ENCODE measurements at regions not wholly inside any gene's neighbourhood (a gene's known extent, or its start where the extent isn't known, plus 50 kb on each side); places are given as distances from the start of the nearest gene placed in this dataset.

DNA sequence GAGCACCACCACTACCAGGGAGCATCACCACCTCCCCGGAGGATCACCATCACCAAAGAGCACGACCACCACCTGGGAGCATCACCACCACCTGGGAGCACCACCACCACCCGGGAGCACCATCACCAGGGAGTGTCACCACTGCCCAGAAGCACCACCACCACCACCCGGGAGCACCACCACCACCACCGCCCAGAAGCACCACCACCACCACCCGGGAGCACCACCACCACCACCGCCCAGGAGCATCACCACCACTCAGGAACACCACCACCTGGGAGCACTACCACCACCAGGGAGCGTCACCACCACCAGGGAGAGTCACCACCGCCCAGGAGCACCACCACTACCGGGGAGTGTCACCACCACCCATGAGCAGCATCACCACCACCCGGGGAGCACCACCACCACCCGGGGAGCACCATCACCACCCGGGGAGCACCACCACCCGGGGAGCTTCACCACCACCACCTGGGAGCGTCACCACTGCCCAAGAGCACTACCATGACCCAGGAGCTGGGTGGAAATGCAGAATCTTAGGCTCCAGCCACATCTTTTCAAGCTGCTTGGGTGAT is 237.3 kb downstream of the SOD2 start:
- TF ChIP-seq, protein P1, sequence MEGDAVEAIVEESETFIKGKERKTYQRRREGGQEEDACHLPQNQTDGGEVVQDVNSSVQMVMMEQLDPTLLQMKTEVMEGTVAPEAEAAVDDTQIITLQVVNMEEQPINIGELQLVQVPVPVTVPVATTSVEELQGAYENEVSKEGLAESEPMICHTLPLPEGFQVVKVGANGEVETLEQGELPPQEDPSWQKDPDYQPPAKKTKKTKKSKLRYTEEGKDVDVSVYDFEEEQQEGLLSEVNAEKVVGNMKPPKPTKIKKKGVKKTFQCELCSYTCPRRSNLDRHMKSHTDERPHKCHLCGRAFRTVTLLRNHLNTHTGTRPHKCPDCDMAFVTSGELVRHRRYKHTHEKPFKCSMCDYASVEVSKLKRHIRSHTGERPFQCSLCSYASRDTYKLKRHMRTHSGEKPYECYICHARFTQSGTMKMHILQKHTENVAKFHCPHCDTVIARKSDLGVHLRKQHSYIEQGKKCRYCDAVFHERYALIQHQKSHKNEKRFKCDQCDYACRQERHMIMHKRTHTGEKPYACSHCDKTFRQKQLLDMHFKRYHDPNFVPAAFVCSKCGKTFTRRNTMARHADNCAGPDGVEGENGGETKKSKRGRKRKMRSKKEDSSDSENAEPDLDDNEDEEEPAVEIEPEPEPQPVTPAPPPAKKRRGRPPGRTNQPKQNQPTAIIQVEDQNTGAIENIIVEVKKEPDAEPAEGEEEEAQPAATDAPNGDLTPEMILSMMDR (IDR thresholded peaks at IDR 0.05; ENCODE audit: extremely low read depth, insufficient read depth, missing control alignments): no peak
- DNase-seq (ENCODE audit: low spot score): no peak
- in situ Hi-C loops (cut with MboI; ENCODE audit: low pct_unique_long_range_greater_than_20kb, low sequenced_read_pairs, unreplicated experiment): no loop called here

DNA sequence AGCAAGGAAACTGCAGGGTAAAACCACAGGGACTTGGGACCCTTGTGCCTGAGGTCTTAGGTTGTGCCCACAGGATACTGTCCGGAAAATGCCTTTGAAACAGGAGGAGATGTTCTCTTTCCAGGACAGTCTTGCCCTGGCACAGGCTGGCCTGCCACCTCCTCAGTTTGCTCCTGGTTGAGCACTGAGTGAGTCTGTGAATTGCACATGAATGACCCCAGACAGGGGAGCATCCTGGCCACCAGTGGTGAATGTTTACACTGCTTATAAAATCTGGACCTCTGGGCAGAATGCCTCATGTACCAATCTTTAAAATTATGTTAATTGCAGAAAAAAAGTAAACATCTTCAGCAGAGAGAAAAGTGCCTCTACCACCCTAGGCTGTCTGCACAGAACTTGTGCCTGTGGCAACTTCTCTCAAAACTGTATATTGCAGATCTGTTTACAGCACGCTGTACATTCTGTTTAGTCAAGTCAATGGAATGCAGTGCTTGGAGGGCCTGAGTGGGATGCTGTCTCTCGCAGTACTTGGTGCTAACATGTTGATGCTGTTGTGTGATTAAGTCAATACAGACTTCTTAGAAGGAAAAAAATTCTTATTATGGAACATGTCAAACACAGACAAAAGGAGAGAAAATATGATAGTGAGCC is 242.1 kb downstream of the SOD2 start:
- TF ChIP-seq, protein P1 (IDR thresholded peaks at IDR 0.05; ENCODE audit: extremely low read depth, insufficient read depth, missing control alignments): no peak
- in situ Hi-C loops (cut with MboI; ENCODE audit: low pct_unique_long_range_greater_than_20kb, low sequenced_read_pairs, unreplicated experiment): no loop called here
- no peak for DNase-seq (ENCODE audit: low spot score)

DNA sequence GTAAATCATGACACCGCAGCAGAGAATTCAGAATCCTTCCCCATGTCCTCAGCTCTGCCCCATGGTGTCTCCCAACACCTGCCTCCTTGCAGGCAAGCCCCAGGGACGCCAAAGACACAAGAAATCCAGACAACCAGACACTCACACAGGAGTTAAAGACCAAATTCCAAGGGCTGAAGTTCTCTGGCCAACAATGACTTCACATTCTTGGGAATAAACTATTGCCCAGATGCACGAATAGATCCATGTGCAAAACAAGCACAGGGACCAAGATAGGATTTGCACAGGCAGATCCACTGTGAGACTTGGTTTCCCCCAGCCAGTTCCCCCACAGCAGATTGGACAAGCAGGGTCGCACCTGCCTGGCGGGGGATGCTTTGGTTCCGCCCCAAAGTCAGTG is 246.7 kb downstream of the SOD2 start:
- TF ChIP-seq, protein P1 (IDR thresholded peaks at IDR 0.05; ENCODE audit: extremely low read depth, insufficient read depth, missing control alignments): no peak
- in situ Hi-C loops (cut with MboI; ENCODE audit: low pct_unique_long_range_greater_than_20kb, low sequenced_read_pairs, unreplicated experiment): no loop called here
- DNase-seq (ENCODE audit: low spot score): no peak

DNA sequence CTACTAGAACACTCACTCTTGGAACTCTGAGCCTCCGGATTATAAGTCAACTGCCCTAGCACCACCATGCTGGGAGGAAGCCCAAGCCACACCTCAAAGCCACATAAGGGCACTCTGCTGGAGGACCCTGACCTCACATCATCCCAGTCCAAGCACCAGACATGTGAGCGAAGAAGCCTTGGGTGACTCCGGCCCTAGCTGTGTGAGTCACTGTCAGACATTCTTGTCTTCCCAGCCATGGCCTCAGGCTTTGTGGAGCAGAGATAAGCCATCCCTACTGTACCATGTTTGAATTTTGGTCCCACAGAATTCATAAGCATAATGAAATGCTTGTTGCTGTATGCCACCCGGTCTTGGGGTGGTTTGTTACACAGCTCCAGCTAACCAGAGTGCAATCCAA is 247.7 kb downstream of the SOD2 start:
- in situ Hi-C loops (cut with MboI; ENCODE audit: low pct_unique_long_range_greater_than_20kb, low sequenced_read_pairs, unreplicated experiment): no loop called here
- no peak for DNase-seq (ENCODE audit: low spot score)
- TF ChIP-seq, protein P1 (IDR thresholded peaks at IDR 0.05; ENCODE audit: extremely low read depth, insufficient read depth, missing control alignments): no peak

DNA sequence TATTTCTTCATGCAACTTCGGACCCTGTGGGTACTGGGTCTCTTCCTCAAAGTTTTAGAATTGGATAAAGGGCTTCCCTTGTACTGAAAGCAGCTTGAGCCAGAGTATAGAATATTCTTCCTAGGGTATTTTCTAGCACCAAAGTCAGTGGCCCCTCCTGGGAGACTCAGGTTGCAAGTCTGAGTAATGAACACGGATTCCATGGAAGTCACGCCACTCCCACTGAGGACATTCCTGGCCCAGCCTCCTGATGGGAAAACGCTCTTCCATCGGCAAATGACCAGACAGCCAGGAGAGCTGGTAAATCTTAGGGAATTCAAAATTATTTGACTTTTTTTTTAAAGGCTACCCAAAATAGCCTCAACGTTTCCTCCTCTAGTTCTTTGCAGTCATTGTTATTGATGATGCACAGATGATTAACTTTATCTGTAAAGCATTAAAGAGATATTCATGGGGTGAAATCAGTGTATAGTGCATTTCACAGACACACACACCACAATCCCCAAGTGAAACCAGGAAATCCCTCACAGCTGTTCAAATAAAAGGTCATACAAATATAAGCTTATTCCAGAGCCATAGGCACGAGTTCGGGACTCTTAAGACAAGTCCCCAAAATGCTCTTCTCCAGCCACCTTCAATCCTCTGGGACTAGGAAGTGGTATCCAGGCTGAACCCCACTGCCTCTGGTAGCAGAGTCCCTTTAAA is 248.8 kb downstream of the SOD2 start:
- TF ChIP-seq, protein P1 (IDR thresholded peaks at IDR 0.05; ENCODE audit: extremely low read depth, insufficient read depth, missing control alignments): no peak
- DNase-seq (ENCODE audit: low spot score): no peak
- in situ Hi-C loops (cut with MboI; ENCODE audit: low pct_unique_long_range_greater_than_20kb, low sequenced_read_pairs, unreplicated experiment): no loop called here

DNA sequence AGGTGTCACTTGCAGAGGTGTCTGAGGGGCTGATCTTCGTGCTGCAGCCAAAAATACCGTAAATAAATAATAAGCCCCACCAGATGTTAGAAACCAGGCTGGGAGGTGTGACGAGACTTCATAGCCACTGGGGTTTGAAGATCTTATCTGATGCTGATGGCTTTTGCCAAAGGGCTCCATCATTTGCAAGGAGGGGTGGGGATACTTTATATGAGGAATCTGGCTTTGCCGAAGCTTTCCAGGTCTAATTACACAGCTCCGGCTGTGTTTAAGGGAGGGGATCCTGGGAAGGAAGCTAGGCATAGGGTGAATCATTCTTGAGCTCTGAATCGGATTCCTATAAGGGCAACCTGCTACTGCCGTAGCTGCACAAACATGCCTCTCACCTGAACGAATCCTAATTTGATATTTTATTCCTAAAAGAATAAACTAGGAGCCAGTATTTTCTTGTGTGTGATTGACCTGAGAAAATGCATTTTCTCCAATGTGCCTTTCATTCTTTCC is 249.6 kb downstream of the SOD2 start:
- TF ChIP-seq, protein P1 (IDR thresholded peaks at IDR 0.05; ENCODE audit: extremely low read depth, insufficient read depth, missing control alignments): no peak
- in situ Hi-C loops (cut with MboI; ENCODE audit: low pct_unique_long_range_greater_than_20kb, low sequenced_read_pairs, unreplicated experiment): no loop called here
- DNase-seq (ENCODE audit: low spot score): no peak

Measured in GM13977 (cell line).